GM12865 (cell line): ENCODE measurements at regions not wholly inside any gene's neighbourhood (a gene's known extent, or its start where the extent isn't known, plus 50 kb on each side); places are given as distances from the start of the nearest gene placed in this dataset.
"Not testable (repeated sequence)": the region's sequence is repeated elsewhere in the genome, so short reads cannot be mapped to it uniquely, and the experiment has no call there.

Experiments used
- DNase-seq: peaks from one replicate; pipeline ENCODE4 v3.0.0; 2010; ENCODE audit warnings: low read depth
- H3K4me3 ChIP-seq: 2 replicates; pipeline ENCODE4 v1.5.1; 2011; ENCODE audit warnings: mild to moderate bottlenecking, low read depth, low read length, control low read depth
- TF ChIP-seq, protein P1 (sequence below): IDR thresholded peaks from 2 replicates; pipeline ENCODE4 v1.5.1; 2011; ENCODE audit warnings: low read length, control low read depth, low read depth, inconsistent platforms; ENCODE audit not compliant: insufficient read depth; ENCODE audit errors: missing control alignments

- H3K4me3 ChIP-seq = no peak overlapping the region
- no peak for DNase-seq
- TF ChIP-seq, protein P1, sequence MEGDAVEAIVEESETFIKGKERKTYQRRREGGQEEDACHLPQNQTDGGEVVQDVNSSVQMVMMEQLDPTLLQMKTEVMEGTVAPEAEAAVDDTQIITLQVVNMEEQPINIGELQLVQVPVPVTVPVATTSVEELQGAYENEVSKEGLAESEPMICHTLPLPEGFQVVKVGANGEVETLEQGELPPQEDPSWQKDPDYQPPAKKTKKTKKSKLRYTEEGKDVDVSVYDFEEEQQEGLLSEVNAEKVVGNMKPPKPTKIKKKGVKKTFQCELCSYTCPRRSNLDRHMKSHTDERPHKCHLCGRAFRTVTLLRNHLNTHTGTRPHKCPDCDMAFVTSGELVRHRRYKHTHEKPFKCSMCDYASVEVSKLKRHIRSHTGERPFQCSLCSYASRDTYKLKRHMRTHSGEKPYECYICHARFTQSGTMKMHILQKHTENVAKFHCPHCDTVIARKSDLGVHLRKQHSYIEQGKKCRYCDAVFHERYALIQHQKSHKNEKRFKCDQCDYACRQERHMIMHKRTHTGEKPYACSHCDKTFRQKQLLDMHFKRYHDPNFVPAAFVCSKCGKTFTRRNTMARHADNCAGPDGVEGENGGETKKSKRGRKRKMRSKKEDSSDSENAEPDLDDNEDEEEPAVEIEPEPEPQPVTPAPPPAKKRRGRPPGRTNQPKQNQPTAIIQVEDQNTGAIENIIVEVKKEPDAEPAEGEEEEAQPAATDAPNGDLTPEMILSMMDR = no peak
Measured at GRCh38 chr4:180336494-180337090, 1906.6 kb upstream of the TENM3 start.

- TF ChIP-seq, protein P1 = no peak
- no peak overlapping the region for H3K4me3 ChIP-seq
- no peak for DNase-seq
Measured at GRCh38 chr4:180341926-180342325, 1901.3 kb upstream of the TENM3 start.

DNA sequence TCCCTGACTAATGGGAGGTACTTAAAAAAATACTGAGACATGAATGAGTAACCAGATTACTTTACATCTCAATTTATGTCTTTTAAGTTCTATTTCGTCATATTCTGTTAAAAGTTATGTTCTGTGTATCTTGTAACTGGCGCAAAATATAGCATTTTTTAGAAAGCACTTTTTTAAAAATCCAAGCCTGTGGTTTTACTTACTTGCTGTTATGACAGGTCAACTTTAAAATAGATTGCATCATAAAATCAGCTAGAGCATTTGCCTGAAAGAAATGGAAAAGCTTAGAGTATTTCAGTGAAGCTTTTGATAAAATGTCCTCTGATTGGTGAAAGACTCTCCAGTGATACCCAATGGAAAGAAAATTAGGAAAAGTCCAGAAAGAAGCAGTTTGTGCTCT, 1892.3 kb upstream of the TENM3 start:
- no peak for DNase-seq
- TF ChIP-seq, protein P1 = no peak
- H3K4me3 ChIP-seq = no peak overlapping the region

GRCh38 chr4:180356766-180357165, 1886.4 kb upstream of the TENM3 start:
- no peak for DNase-seq
- H3K4me3 ChIP-seq = no peak overlapping the region
- TF ChIP-seq, protein P1 = no peak

DNA sequence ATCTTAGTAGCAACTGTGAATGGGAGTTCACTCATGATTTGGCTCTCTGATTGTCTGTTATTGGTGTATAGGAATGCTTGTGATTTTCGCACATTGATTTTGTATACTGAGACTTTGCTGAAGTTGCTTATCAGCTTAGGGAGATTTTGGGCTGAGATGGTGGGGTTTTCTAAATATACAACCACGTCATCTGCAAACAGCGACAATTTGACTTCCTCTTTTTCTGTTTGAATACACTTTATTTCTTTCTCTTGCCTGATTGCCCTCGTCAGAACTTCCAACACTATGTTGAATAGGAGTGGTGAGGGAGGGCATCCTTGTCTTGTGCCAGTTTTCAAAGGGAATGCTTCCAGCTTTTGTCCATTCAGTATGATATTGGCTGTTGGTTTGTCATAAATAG, 1883.1 kb upstream of the TENM3 start:
- not testable (repeated sequence) for H3K4me3 ChIP-seq
- peak; percentile 16 for DNase-seq

- TF ChIP-seq, protein P1 = no peak
- DNase-seq = no peak
- no peak overlapping the region for H3K4me3 ChIP-seq
Measured at GRCh38 chr4:180363815-180364214, 1879.4 kb upstream of the TENM3 start.

DNA sequence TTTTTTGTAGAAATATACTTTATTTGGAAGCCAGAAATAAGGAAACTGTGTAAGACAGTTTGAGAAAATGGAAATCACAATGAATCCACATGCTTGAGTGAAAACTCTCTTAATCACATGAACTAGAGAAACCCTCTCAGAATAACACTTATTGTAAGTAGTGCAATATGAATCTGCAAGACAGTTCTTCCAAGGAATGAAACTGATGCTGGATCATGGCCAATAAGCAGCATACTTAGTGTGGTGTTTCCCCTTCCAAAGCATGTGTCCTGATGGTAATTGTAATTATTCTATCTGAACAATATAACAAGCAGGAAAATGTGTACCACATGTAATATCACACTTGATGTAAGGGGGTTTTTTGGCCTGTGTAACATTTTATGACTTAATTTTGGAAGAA, 1870.5 kb upstream of the TENM3 start:
- TF ChIP-seq, protein P1 = no peak
- no peak overlapping the region for H3K4me3 ChIP-seq
- DNase-seq = no peak
